Smooth muscle cell (in vitro differentiated cells): ENCODE measurements at regions not wholly inside any gene's neighbourhood (a gene's known extent, or its start where the extent isn't known, plus 50 kb on each side); places are given as distances from the start of the nearest gene placed in this dataset.
"Not testable (repeated sequence)": the region's sequence is repeated elsewhere in the genome, so short reads cannot be mapped to it uniquely, and the experiment has no call there.

Source experiments
- DNase-seq: peaks from one replicate; lab custom pipeline; 2025; ENCODE audit not compliant: unreplicated experiment; lab: John Stamatoyannopoulos, UW
- H2AFZ ChIP-seq: fragments of 200-600 bp; sonication (generic); 2 replicates; pipeline ENCODE4 v1.6.0; 2016; ENCODE audit warnings: antibody characterized with exemption, low read depth, mild to moderate bottlenecking
- H3F3A ChIP-seq: fragments of 200-600 bp; sonication (generic); 2 replicates; pipeline ENCODE4 v1.6.0; 2017; ENCODE audit warnings: antibody characterized with exemption, low read depth
- H3K27ac ChIP-seq: fragments of 200-600 bp; sonication (generic); 2 replicates; pipeline ENCODE4 v1.5.1; 2016; ENCODE audit warnings: low read depth, mild to moderate bottlenecking
- H3K27me3 ChIP-seq: fragments of 200-600 bp; sonication (generic); 2 replicates; pipeline ENCODE4 v1.6.1; 2016; ENCODE audit warnings: low read depth, mild to moderate bottlenecking
- H3K36me3 ChIP-seq: fragments of 200-600 bp; sonication (generic); 2 replicates; pipeline ENCODE4 v1.5.1; 2016; ENCODE audit warnings: low read depth
- H3K4me1 ChIP-seq: fragments of 200-600 bp; sonication (generic); 2 replicates; pipeline ENCODE4 v1.5.1; 2016; ENCODE audit warnings: low read depth
- H3K4me2 ChIP-seq: fragments of 200-600 bp; sonication (generic); 2 replicates; pipeline ENCODE4 v1.6.0; 2016; ENCODE audit warnings: mild to moderate bottlenecking
- H3K4me3 ChIP-seq: fragments of 200-600 bp; sonication (generic); 2 replicates; pipeline ENCODE4 v1.5.1; 2016; ENCODE audit warnings: mild to moderate bottlenecking
- H3K79me2 ChIP-seq: fragments of 200-600 bp; sonication (generic); 2 replicates; pipeline ENCODE4 v1.6.0; 2016; ENCODE audit warnings: low read depth, mild to moderate bottlenecking
- H3K9ac ChIP-seq: fragments of 200-600 bp; sonication (generic); 2 replicates; pipeline ENCODE4 v1.6.0; 2016; ENCODE audit warnings: low read depth
- H3K9me3 ChIP-seq: fragments of 200-600 bp; sonication (generic); replicated peaks from 2 replicates; pipeline ENCODE4 v1.5.1; 2016; ENCODE audit warnings: low read depth
- H4K20me1 ChIP-seq: fragments of 200-600 bp; sonication (generic); 2 replicates; pipeline ENCODE4 v1.6.0; 2016; ENCODE audit warnings: low read depth
- CTCF ChIP-seq: fragments of 200-600 bp; sonication (generic); IDR thresholded peaks from 2 replicates; pipeline ENCODE4 v1.5.1; 2017; ENCODE audit warnings: borderline replicate concordance, mild to moderate bottlenecking, antibody characterized with exemption; ENCODE audit not compliant: insufficient read depth, poor library complexity, severe bottlenecking
- WGBS: methylation state at CpG from one replicate; pipeline ENCODE4 v1.1.7; 2016; ENCODE audit warnings: low lambda C conversion rate; 5-methylcytosine and 5-hydroxymethylcytosine counted together

GRCh38 chr13:81872581-81872980 is 1531.7 kb upstream of the SPRY2 start:
- Histone ChIP-seq H3K27me3 (no peaks in the 10 kb centered on the region), H3K9me3 (no peaks in the 10 kb centered on the region), H4K20me1 (no peaks in the 10 kb centered on the region), H3K79me2 (no peaks in the 10 kb centered on the region), H3K4me3 (no peak overlapping the region), H3K9ac (no peak overlapping the region), H3F3A (no peaks in the 10 kb centered on the region), H3K27ac (no peak overlapping the region), H2AFZ (no peak overlapping the region), H3K36me3 (no peaks in the 10 kb centered on the region), H3K4me1 (no peaks in the 10 kb centered on the region), H3K4me2 (no peak overlapping the region)
- peak; percentile 44 for TF ChIP-seq CTCF
- DNase-seq: no peak
- WGBS: 6% methylated on average over 3 of the region's 3 CpGs

- H3K9ac ChIP-seq, H3K4me1 ChIP-seq, H3K9me3 ChIP-seq, H3K27me3 ChIP-seq, H3F3A ChIP-seq, H3K4me3 ChIP-seq, H2AFZ ChIP-seq, H3K4me2 ChIP-seq, H3K36me3 ChIP-seq, H3K79me2 ChIP-seq, H3K27ac ChIP-seq, DNase-seq, H4K20me1 ChIP-seq: not testable (repeated sequence)
- WGBS: 23% methylated on average over 4 of the region's 4 CpGs
Measured at GRCh38 chr13:81871751-81872325, 1530.9 kb upstream of the SPRY2 start.

- Histone ChIP-seq H3K36me3 (no peaks in the 10 kb centered on the region), H3K4me2 (no peak overlapping the region), H3K4me3 (no peak overlapping the region), H3K9me3 (no peaks in the 10 kb centered on the region), H3K27me3 (no peaks in the 10 kb centered on the region), H2AFZ (no peak overlapping the region), H3K79me2 (no peaks in the 10 kb centered on the region), H3K9ac (no peak overlapping the region), H4K20me1 (no peaks in the 10 kb centered on the region), H3K4me1 (no peaks in the 10 kb centered on the region), H3F3A (no peaks in the 10 kb centered on the region), H3K27ac (no peak overlapping the region)
- no peak for DNase-seq
- TF ChIP-seq CTCF: no peak
Measured at GRCh38 chr13:81848291-81848690, 1507.4 kb upstream of the SPRY2 start.

GRCh38 chr13:81846771-81847170 is 1505.8 kb upstream of the SPRY2 start:
- H3K9ac ChIP-seq: no peak overlapping the region
- H3K27me3 ChIP-seq: no peaks in the 10 kb centered on the region
- no peaks in the 10 kb centered on the region for H4K20me1 ChIP-seq
- DNase-seq: no peak
- WGBS: 95% methylated on average over 2 of the region's 2 CpGs
- H3K4me1 ChIP-seq: no peaks in the 10 kb centered on the region
- no peak for TF ChIP-seq CTCF
- H3K4me3 ChIP-seq: no peak overlapping the region
- no peaks in the 10 kb centered on the region for H3K36me3 ChIP-seq
- H3K27ac ChIP-seq: no peak overlapping the region
- no peaks in the 10 kb centered on the region for H3K79me2 ChIP-seq
- H3K9me3 ChIP-seq: no peaks in the 10 kb centered on the region
- H3K4me2 ChIP-seq: no peak overlapping the region
- no peak overlapping the region for H2AFZ ChIP-seq
- H3F3A ChIP-seq: no peaks in the 10 kb centered on the region
